ENCODE measurements at regions not wholly inside any gene's neighbourhood (a gene's known extent, or its start where the extent isn't known, plus 50 kb on each side); places are given as distances from the start of the nearest gene placed in this dataset.

GRCh38 chr14:22303589-22304195 lies 285.3 kb downstream of the DAD1 start:
- H3K27me3 ChIP-seq (ENCODE audit: insufficient read depth, low read depth, severe bottlenecking): peaks cover 73% of the 10 kb centered on the region
- no peaks in the 10 kb centered on the region for H3K9me3 ChIP-seq (ENCODE audit: severe bottlenecking)
- no peak overlapping the region for H3K4me3 ChIP-seq (ENCODE audit: low read depth, low read length)
- H3K36me3 ChIP-seq: no peaks in the 10 kb centered on the region
- DNase-seq: no peak
- no peak overlapping the region for H3K27ac ChIP-seq
- 0 out of 2 replicates have a peak, but pooled peaks have one; percentile 17 for TF ChIP-seq CTCF (IDR thresholded peaks at IDR 0.05; ENCODE audit: low read depth, low read length)

- peaks cover 73% of the 10 kb centered on the region for H3K27me3 ChIP-seq (ENCODE audit: insufficient read depth, low read depth, severe bottlenecking)
- no peak for TF ChIP-seq CTCF (IDR thresholded peaks at IDR 0.05; ENCODE audit: low read depth, low read length)
These were observed 288.4 kb downstream of the DAD1 start for GRCh38 chr14:22300646-22301045.

GRCh38 chr14:22297376-22297775 lies 291.6 kb downstream of the DAD1 start:
- H3K9me3 ChIP-seq (ENCODE audit: severe bottlenecking): no peaks in the 10 kb centered on the region
- no peak overlapping the region for H3K4me3 ChIP-seq (ENCODE audit: low read depth, low read length)
- no peaks in the 10 kb centered on the region for H3K36me3 ChIP-seq
- TF ChIP-seq CTCF (IDR thresholded peaks at IDR 0.05; ENCODE audit: low read depth, low read length): no peak
- peaks cover 81% of the 10 kb centered on the region for H3K27me3 ChIP-seq (ENCODE audit: insufficient read depth, low read depth, severe bottlenecking)
- DNase-seq: no peak
- no peak overlapping the region for H3K27ac ChIP-seq

More at GRCh38 chr14:22300646-22301045, 288.4 kb downstream of the DAD1 start:
- Histone ChIP-seq H3K27ac (no peak overlapping the region), H3K9me3 (ENCODE audit: severe bottlenecking) (no peaks in the 10 kb centered on the region), H3K4me3 (ENCODE audit: low read depth, low read length) (no peak overlapping the region), H3K36me3 (no peaks in the 10 kb centered on the region)
- no peak for DNase-seq

GRCh38 chr14:22296722-22297121 lies 292.3 kb downstream of the DAD1 start:
- no peak for TF ChIP-seq CTCF (IDR thresholded peaks at IDR 0.05; ENCODE audit: low read depth, low read length)
- Histone ChIP-seq H3K9me3 (ENCODE audit: severe bottlenecking) (no peaks in the 10 kb centered on the region), H3K36me3 (no peaks in the 10 kb centered on the region), H3K27ac (no peak overlapping the region), H3K4me3 (ENCODE audit: low read depth, low read length) (no peak overlapping the region), H3K27me3 (ENCODE audit: insufficient read depth, low read depth, severe bottlenecking) (peaks cover 79% of the 10 kb centered on the region)
- no peak for DNase-seq

- TF ChIP-seq CTCF (IDR thresholded peaks at IDR 0.05; ENCODE audit: low read depth, low read length): no peak
These were observed 292.9 kb downstream of the DAD1 start for GRCh38 chr14:22296088-22296487.

GRCh38 chr14:22291406-22291805 lies 297.6 kb downstream of the DAD1 start:
- no peak for TF ChIP-seq CTCF (IDR thresholded peaks at IDR 0.05; ENCODE audit: low read depth, low read length)
- no peaks in the 10 kb centered on the region for H3K36me3 ChIP-seq
- no peaks in the 10 kb centered on the region for H3K9me3 ChIP-seq (ENCODE audit: severe bottlenecking)
- H3K27me3 ChIP-seq (ENCODE audit: insufficient read depth, low read depth, severe bottlenecking): peaks cover 60% of the 10 kb centered on the region
- H3K4me3 ChIP-seq (ENCODE audit: low read depth, low read length): no peak overlapping the region
- DNase-seq: no peak
- H3K27ac ChIP-seq: no peak overlapping the region

More at GRCh38 chr14:22296088-22296487, 292.9 kb downstream of the DAD1 start:
- H3K27me3 ChIP-seq (ENCODE audit: insufficient read depth, low read depth, severe bottlenecking): peaks cover 83% of the 10 kb centered on the region
- H3K27ac ChIP-seq: no peak overlapping the region
- no peaks in the 10 kb centered on the region for H3K36me3 ChIP-seq
- no peak for DNase-seq
- no peak overlapping the region for H3K4me3 ChIP-seq (ENCODE audit: low read depth, low read length)
- H3K9me3 ChIP-seq (ENCODE audit: severe bottlenecking): no peaks in the 10 kb centered on the region
